K562 (cell line): ENCODE measurements at regions not wholly inside any gene's neighbourhood (a gene's known extent, or its start where the extent isn't known, plus 50 kb on each side); places are given as distances from the start of the nearest gene placed in this dataset.
A peak's percentile ranks its signal among the peaks of the same experiment; 100 is the strongest.

Experiments used
- CGGBP1 ChIP-seq: fragments of 250-450 bp; sonication (Bioruptor Pico); IDR thresholded peaks from 2 replicates; pipeline ENCODE4 v1.9.0; 2021; ENCODE audit warnings: mild to moderate bottlenecking
- REST ChIP-seq, 2 experiments: fragments of 450-650 bp; formaldehyde crosslinking in 1 of 2; IDR thresholded peaks; 2 replicates each; pipeline versions ENCODE4 v1.4.0 to v1.6.1; 2014 to 2020; ENCODE audit warnings: mild to moderate bottlenecking in 2 of 2, borderline replicate concordance in 1 of 2, low read depth in 1 of 2

GRCh38 chr6:45714741-45715507 is 300.7 kb downstream of the CLIC5 start (continued):
- TF ChIP-seq REST (IDR thresholded peaks at IDR 0.05; ENCODE audit: borderline replicate concordance) (peak; percentile 86), REST (CRISPR knock-in tag; IDR thresholded peaks at IDR 0.05; ENCODE audit: low read depth) (no peak), CGGBP1 (CRISPR knock-in tag) (no peak)
